SK-N-MC (cell line): ENCODE measurements at regions not wholly inside any gene's neighbourhood (a gene's known extent, or its start where the extent isn't known, plus 50 kb on each side); places are given as distances from the start of the nearest gene placed in this dataset.

Source experiments
- DNase-seq: peaks from one replicate; pipeline ENCODE4 v3.0.0-alpha.2; 2011; ENCODE audit warnings: low read depth, low spot score
- H3K27ac ChIP-seq: fragments of 200-600 bp; sonication (generic); 2 replicates; pipeline ENCODE4 v1.5.1; 2016; ENCODE audit warnings: mixed run types
- H3K36me3 ChIP-seq: fragments of 200-600 bp; sonication (generic); 2 replicates; pipeline ENCODE4 v1.6.1; 2017; ENCODE audit warnings: antibody characterized with exemption, low read length, mixed read lengths; ENCODE audit not compliant: insufficient read depth
- H3K4me3 ChIP-seq: fragments of 200-600 bp; sonication (generic); 2 replicates; pipeline ENCODE4 v1.5.1; 2016
- H3K9ac ChIP-seq: fragments of 200-600 bp; sonication (generic); 2 replicates; pipeline ENCODE4 v1.8.0; 2017; ENCODE audit warnings: mixed run types, mixed read lengths; ENCODE audit not compliant: insufficient read length
- H3K9me3 ChIP-seq: fragments of 200-600 bp; sonication (generic); 2 replicates; pipeline ENCODE4 v1.6.1; 2017; ENCODE audit warnings: low read depth, mild to moderate bottlenecking, antibody characterized with exemption, low read length, moderate library complexity, mixed read lengths
- EZH2 ChIP-seq: fragments of 200-600 bp; sonication (generic); IDR thresholded peaks from one replicate; pipeline ENCODE4 v1.6.1; 2017; ENCODE audit warnings: antibody characterized with exemption
- FOXP2 ChIP-seq: optimal IDR thresholded peaks from 2 replicates; pipeline ENCODE3; 2011; ENCODE audit warnings: mild to moderate bottlenecking, moderate library complexity; ENCODE audit not compliant: insufficient read depth; ENCODE audit errors: extremely low read length, control extremely low read depth
- POLR2AphosphoS5 ChIP-seq: IDR thresholded peaks from 2 replicates; pipeline ENCODE4 v1.6.1; 2012; ENCODE audit warnings: mild to moderate bottlenecking, low read depth, low read length, borderline replicate concordance

DNA sequence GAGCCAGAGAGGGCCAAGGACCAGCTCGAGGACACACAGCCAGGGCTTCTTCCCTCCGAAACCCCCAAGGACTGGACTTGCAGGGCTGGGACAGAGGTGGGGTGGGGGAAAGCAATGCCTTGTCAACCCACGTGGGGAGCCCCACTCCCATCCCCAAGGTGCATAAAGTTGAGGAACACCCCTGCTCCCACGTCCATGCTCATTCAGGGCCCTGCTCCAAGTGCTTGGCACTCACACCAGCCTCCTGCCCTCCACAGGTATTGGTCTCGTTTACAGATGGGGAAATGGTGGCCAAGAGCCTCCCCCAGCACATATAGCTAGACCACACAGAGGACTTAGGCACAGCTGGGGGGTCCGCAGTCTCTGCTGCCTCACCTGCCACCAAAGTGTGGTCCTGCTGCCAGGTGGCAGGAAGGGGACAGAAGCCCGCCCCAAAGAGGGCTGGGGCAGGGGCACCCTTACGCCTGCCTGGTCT, 50.5 kb upstream of the CSPG4 start:
- TF ChIP-seq POLR2AphosphoS5, result no peak
- no peak for TF ChIP-seq FOXP2
- TF ChIP-seq EZH2, result no peak
- no peak for DNase-seq
- Histone ChIP-seq H3K9me3 (no peaks in the 10 kb centered on the region), H3K9ac (no peak overlapping the region), H3K36me3 (no peaks in the 10 kb centered on the region), H3K27ac (no peak overlapping the region), H3K4me3 (no peak overlapping the region)
